Ovary (tissue), 7 donors: ENCODE measurements at regions not wholly inside any gene's neighbourhood (a gene's known extent, or its start where the extent isn't known, plus 50 kb on each side); places are given as distances from the start of the nearest gene placed in this dataset.

ENCODE experiments used
- DNase-seq, 5 donors: peaks; one replicate each; pipeline ENCODE4 v3.0.0-alpha.2; 2019 to 2020
- H3K27ac ChIP-seq, 2 donors: fragments of 200-600 bp; one replicate each; pipeline versions ENCODE4 v1.5.1 to v1.8.0; 2019 to 2022
- H3K27me3 ChIP-seq: fragments of 200-600 bp; one replicate; pipeline ENCODE4 v1.8.0; 2022
- H3K36me3 ChIP-seq: fragments of 200-600 bp; sonication (generic); one replicate; pipeline ENCODE4 v1.5.1; 2019
- H3K4me1 ChIP-seq: one replicate; pipeline ENCODE4 v1.8.1; 2013; ENCODE audit warnings: mild to moderate bottlenecking, moderate library complexity; ENCODE audit not compliant: insufficient read depth
- H3K4me3 ChIP-seq: fragments of 200-600 bp; sonication (generic); one replicate; pipeline ENCODE4 v1.5.1; 2017
- H3K9me3 ChIP-seq, 2 donors: fragments of 200-600 bp in 1 of 2; sonication (generic) in 1 of 2; one replicate each; pipeline versions ENCODE4 v1.5.1 to v1.8.1; 2013 to 2019; ENCODE audit warnings: mild to moderate bottlenecking in 1 of 2, moderate library complexity in 1 of 2
- CTCF ChIP-seq, 3 donors: fragments of 450-650 bp in 2 of 3; fragments of 200-600 bp in 1 of 3; IDR thresholded peaks; one replicate each; pipeline versions ENCODE4 v1.5.1 to v1.8.0; 2016 to 2022; ENCODE audit warnings: antibody characterized with exemption in 3 of 3, mild to moderate bottlenecking in 1 of 3
- EP300 ChIP-seq: sonication (generic); formaldehyde crosslinking; IDR thresholded peaks from one replicate; pipeline ENCODE4 v1.6.1; 2017; ENCODE audit warnings: antibody characterized with exemption
- POLR2A ChIP-seq: fragments of 450-650 bp; IDR thresholded peaks from one replicate; pipeline ENCODE4 v1.6.1; 2017; ENCODE audit warnings: antibody characterized with exemption, mild to moderate bottlenecking, moderate library complexity
- WGBS, 3 donors: extraction: QIAGEN DNeasy Blood & Tissue Kit in 1 of 3; methylation state at CpG; one replicate each; pipeline versions ENCODE4 v1.1.5 to v1.1.7; 2013 to 2017; 5-methylcytosine and 5-hydroxymethylcytosine counted together
- intact Hi-C, 4 donors: fragments of 100-400 bp; cut with DNase I; formaldehyde crosslinking; loops; one replicate each; pipeline versions ENCODE4 v1.11.0 to v1.15.1; 2022 to 2023
- donor health status: DM: no; HTN: no; CAD: no; lungs with moderate emphysema.
- donor health status: DM: no; HTN: no; CAD: no.
- donor health status: Bipolar disorder and iron deficiency.
- donor health status: DM: no; HTN: no; CAD: no.
- donor health status: DM: yes; HTN: yes; CAD: no.

GRCh38 chr3:55407426-55407820 lies 79.7 kb downstream of the WNT5A start:
- intact Hi-C loops = no loop called here
- Histone ChIP-seq H3K36me3 (no peaks in the 10 kb centered on the region), H3K4me1 (no peaks in the 10 kb centered on the region), H3K9me3 (no peaks in the 10 kb centered on the region), H3K4me3 (no peak overlapping the region), H3K27ac (no peak overlapping the region), H3K27me3 (no peaks in the 10 kb centered on the region)
- TF ChIP-seq POLR2A (no peak), EP300 (no peak), CTCF (IDR thresholded peaks at IDR 0.05) (no peak)
- 94 to 100% (median 100%) methylated on average over 1 of the region's 1 CpG for WGBS, 3 donors
- no peak for DNase-seq

GRCh38 chr3:55406696-55407425 lies 80.2 kb downstream of the WNT5A start:
- DNase-seq = no peak
- H3K36me3 ChIP-seq = no peaks in the 10 kb centered on the region
- intact Hi-C loops = no loop called here
- no peak overlapping the region for H3K27ac ChIP-seq
- 84 to 85% (median 85%) methylated on average over 2 of the region's 2 CpGs for WGBS, 3 donors
- no peaks in the 10 kb centered on the region for H3K4me1 ChIP-seq
- H3K4me3 ChIP-seq = no peak overlapping the region
- no peak for TF ChIP-seq EP300
- no peak for TF ChIP-seq CTCF (IDR thresholded peaks at IDR 0.05)
- no peaks in the 10 kb centered on the region for H3K27me3 ChIP-seq
- no peaks in the 10 kb centered on the region for H3K9me3 ChIP-seq

- DNase-seq = peak in 1 of 5 donors; percentile 37
- Histone ChIP-seq H3K27ac (no peak overlapping the region), H3K9me3 (no peaks in the 10 kb centered on the region), H3K36me3 (no peaks in the 10 kb centered on the region), H3K4me3 (no peak overlapping the region), H3K27me3 (no peaks in the 10 kb centered on the region), H3K4me1 (no peaks in the 10 kb centered on the region)
- 50 to 61% (median 51%) methylated on average over 8 of the region's 8 CpGs for WGBS, 3 donors
- intact Hi-C loops = no loop called here
- TF ChIP-seq EP300 = no peak
- TF ChIP-seq CTCF (IDR thresholded peaks at IDR 0.05) = no peak
- TF ChIP-seq POLR2A = no peak
These were observed 81.7 kb downstream of the WNT5A start for GRCh38 chr3:55405436-55405835.

- Histone ChIP-seq H3K4me3 (no peak overlapping the region), H3K27me3 (no peaks in the 10 kb centered on the region), H3K36me3 (no peaks in the 10 kb centered on the region), H3K9me3 (no peaks in the 10 kb centered on the region), H3K4me1 (no peaks in the 10 kb centered on the region), H3K27ac (no peak overlapping the region)
- intact Hi-C loops = no loop called here
- 83 to 86% (median 85%) methylated on average over 4 of the region's 4 CpGs for WGBS, 3 donors
- DNase-seq = no peak
- no peak for TF ChIP-seq CTCF (IDR thresholded peaks at IDR 0.05)
These were observed 84.1 kb downstream of the WNT5A start for GRCh38 chr3:55402886-55403609.
